Smooth muscle cell (in vitro differentiated cells): ENCODE measurements at regions not wholly inside any gene's neighbourhood (a gene's known extent, or its start where the extent isn't known, plus 50 kb on each side); places are given as distances from the start of the nearest gene placed in this dataset.

Experiments used
- DNase-seq: peaks from one replicate; lab custom pipeline; 2025; ENCODE audit not compliant: unreplicated experiment; lab: John Stamatoyannopoulos, UW
- H2AFZ ChIP-seq: fragments of 200-600 bp; sonication (generic); 2 replicates; pipeline ENCODE4 v1.6.0; 2016; ENCODE audit warnings: antibody characterized with exemption, low read depth, mild to moderate bottlenecking
- H3F3A ChIP-seq: fragments of 200-600 bp; sonication (generic); 2 replicates; pipeline ENCODE4 v1.6.0; 2017; ENCODE audit warnings: antibody characterized with exemption, low read depth
- H3K27ac ChIP-seq: fragments of 200-600 bp; sonication (generic); 2 replicates; pipeline ENCODE4 v1.5.1; 2016; ENCODE audit warnings: low read depth, mild to moderate bottlenecking
- H3K27me3 ChIP-seq: fragments of 200-600 bp; sonication (generic); 2 replicates; pipeline ENCODE4 v1.6.1; 2016; ENCODE audit warnings: low read depth, mild to moderate bottlenecking
- H3K36me3 ChIP-seq: fragments of 200-600 bp; sonication (generic); 2 replicates; pipeline ENCODE4 v1.5.1; 2016; ENCODE audit warnings: low read depth
- H3K4me1 ChIP-seq: fragments of 200-600 bp; sonication (generic); 2 replicates; pipeline ENCODE4 v1.5.1; 2016; ENCODE audit warnings: low read depth
- H3K4me2 ChIP-seq: fragments of 200-600 bp; sonication (generic); 2 replicates; pipeline ENCODE4 v1.6.0; 2016; ENCODE audit warnings: mild to moderate bottlenecking
- H3K4me3 ChIP-seq: fragments of 200-600 bp; sonication (generic); 2 replicates; pipeline ENCODE4 v1.5.1; 2016; ENCODE audit warnings: mild to moderate bottlenecking
- H3K79me2 ChIP-seq: fragments of 200-600 bp; sonication (generic); 2 replicates; pipeline ENCODE4 v1.6.0; 2016; ENCODE audit warnings: low read depth, mild to moderate bottlenecking
- H3K9ac ChIP-seq: fragments of 200-600 bp; sonication (generic); 2 replicates; pipeline ENCODE4 v1.6.0; 2016; ENCODE audit warnings: low read depth
- H3K9me3 ChIP-seq: fragments of 200-600 bp; sonication (generic); replicated peaks from 2 replicates; pipeline ENCODE4 v1.5.1; 2016; ENCODE audit warnings: low read depth
- H4K20me1 ChIP-seq: fragments of 200-600 bp; sonication (generic); 2 replicates; pipeline ENCODE4 v1.6.0; 2016; ENCODE audit warnings: low read depth
- WGBS: methylation state at CpG from one replicate; pipeline ENCODE4 v1.1.7; 2016; ENCODE audit warnings: low lambda C conversion rate; 5-methylcytosine and 5-hydroxymethylcytosine counted together
- TF ChIP-seq, protein P1 (sequence below): fragments of 200-600 bp; sonication (generic); IDR thresholded peaks from 2 replicates; pipeline ENCODE4 v1.5.1; 2017; ENCODE audit warnings: borderline replicate concordance, mild to moderate bottlenecking, antibody characterized with exemption; ENCODE audit not compliant: insufficient read depth, poor library complexity, severe bottlenecking

DNA sequence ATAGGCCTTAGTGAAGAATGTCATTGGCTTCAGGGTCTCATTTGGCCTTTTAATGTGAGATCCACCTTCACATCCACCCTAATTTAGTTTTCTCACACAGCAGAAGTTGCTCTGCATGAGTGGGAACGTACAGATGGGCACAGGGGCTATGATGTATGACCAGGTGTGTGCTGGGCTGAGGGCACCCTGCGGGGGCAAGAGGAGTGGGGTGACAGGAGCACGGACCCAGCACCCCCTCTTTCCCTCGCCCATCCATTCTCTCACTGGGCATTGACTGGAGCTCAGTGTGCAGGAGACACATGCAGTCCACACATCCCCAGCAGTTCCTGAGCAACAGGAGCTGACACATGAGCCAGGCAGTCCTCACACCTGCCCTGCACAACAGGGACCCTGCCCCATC, 95.1 kb upstream of the PPP2R2D start:
- Histone ChIP-seq H3K79me2 (no peaks in the 10 kb centered on the region), H4K20me1 (no peaks in the 10 kb centered on the region), H3K9ac (no peak overlapping the region), H3K4me2 (no peak overlapping the region), H3K9me3 (no peaks in the 10 kb centered on the region), H3K4me1 (no peaks in the 10 kb centered on the region), H3K27ac (no peak overlapping the region), H2AFZ (no peak overlapping the region), H3K36me3 (no peaks in the 10 kb centered on the region), H3K4me3 (no peak overlapping the region), H3K27me3 (peaks cover 6% of the 10 kb centered on the region), H3F3A (no peaks in the 10 kb centered on the region)
- WGBS = 85% methylated on average over 4 of the region's 4 CpGs
- no peak for DNase-seq
- TF ChIP-seq, protein P1, sequence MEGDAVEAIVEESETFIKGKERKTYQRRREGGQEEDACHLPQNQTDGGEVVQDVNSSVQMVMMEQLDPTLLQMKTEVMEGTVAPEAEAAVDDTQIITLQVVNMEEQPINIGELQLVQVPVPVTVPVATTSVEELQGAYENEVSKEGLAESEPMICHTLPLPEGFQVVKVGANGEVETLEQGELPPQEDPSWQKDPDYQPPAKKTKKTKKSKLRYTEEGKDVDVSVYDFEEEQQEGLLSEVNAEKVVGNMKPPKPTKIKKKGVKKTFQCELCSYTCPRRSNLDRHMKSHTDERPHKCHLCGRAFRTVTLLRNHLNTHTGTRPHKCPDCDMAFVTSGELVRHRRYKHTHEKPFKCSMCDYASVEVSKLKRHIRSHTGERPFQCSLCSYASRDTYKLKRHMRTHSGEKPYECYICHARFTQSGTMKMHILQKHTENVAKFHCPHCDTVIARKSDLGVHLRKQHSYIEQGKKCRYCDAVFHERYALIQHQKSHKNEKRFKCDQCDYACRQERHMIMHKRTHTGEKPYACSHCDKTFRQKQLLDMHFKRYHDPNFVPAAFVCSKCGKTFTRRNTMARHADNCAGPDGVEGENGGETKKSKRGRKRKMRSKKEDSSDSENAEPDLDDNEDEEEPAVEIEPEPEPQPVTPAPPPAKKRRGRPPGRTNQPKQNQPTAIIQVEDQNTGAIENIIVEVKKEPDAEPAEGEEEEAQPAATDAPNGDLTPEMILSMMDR = no peak

DNA sequence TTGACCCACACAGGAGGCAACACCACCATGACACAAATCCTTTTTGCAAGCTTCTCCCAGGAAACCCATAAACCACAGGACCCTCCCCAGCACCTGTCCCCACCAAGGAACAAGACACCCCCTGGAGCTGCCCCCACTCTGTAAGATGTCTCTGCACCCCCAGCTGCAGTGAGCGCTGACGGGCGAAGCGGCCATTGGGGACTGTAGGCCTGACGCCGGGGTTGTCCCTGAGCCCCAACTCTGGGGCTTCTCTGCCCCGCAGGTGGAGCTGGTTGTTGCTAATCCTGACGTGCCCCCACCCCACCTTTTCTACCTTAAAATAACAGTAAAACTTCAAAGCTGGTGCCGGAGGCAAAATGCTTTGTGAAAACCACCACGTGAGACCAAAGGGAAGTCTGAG, 94.7 kb upstream of the PPP2R2D start:
- H3F3A ChIP-seq = no peaks in the 10 kb centered on the region
- no peak overlapping the region for H3K4me2 ChIP-seq
- no peaks in the 10 kb centered on the region for H3K36me3 ChIP-seq
- no peak overlapping the region for H2AFZ ChIP-seq
- H3K27ac ChIP-seq = no peak overlapping the region
- TF ChIP-seq, protein P1 = no peak
- no peaks in the 10 kb centered on the region for H3K9me3 ChIP-seq
- no peak overlapping the region for H3K9ac ChIP-seq
- H3K4me1 ChIP-seq = no peaks in the 10 kb centered on the region
- no peaks in the 10 kb centered on the region for H3K79me2 ChIP-seq
- peaks cover 6% of the 10 kb centered on the region for H3K27me3 ChIP-seq
- WGBS = 90% methylated on average over 10 of the region's 10 CpGs
- no peaks in the 10 kb centered on the region for H4K20me1 ChIP-seq
- H3K4me3 ChIP-seq = no peak overlapping the region
- no peak for DNase-seq

DNA sequence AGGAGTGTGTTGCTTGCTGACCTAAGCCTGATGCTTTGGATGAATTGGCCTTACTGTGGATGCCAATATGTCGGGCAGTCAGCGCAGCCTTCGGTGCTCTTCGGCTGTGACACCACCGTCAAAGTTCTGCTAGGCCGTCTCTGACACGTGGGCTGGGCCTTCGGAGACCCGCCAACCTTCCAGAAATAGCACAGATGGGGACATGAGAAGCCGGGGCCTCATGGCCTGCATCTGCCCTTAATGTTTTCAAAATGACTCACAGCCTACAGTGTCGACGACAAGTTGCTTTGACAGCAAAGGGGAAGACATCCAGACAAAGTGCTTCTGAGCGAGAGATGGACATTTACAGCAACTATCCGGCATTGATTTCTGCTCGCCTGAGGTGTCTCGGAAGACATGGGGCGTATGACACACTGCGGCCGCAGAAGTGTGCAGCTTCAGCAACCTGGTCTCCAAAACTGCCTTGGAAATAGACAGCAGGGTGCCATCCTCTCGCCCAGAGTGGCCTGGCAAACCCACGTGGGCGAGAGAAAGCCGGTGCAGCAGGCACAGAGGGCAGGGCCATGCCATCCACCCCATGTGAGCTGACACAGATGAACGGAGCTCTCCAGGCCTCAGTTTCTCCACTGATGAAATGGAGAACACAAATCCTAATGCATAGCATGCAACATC, 94.0 kb upstream of the PPP2R2D start:
- Histone ChIP-seq H3K4me2 (no peak overlapping the region), H3K4me3 (no peak overlapping the region), H3K79me2 (no peaks in the 10 kb centered on the region), H3F3A (no peaks in the 10 kb centered on the region), H4K20me1 (no peaks in the 10 kb centered on the region), H3K9ac (no peak overlapping the region), H2AFZ (no peak overlapping the region), H3K27ac (no peak overlapping the region), H3K27me3 (peaks cover 6% of the 10 kb centered on the region), H3K36me3 (no peaks in the 10 kb centered on the region), H3K4me1 (no peaks in the 10 kb centered on the region), H3K9me3 (no peaks in the 10 kb centered on the region)
- no peak for DNase-seq
- 61% methylated on average over 24 of the region's 24 CpGs for WGBS
- TF ChIP-seq, protein P1 = no peak

DNA sequence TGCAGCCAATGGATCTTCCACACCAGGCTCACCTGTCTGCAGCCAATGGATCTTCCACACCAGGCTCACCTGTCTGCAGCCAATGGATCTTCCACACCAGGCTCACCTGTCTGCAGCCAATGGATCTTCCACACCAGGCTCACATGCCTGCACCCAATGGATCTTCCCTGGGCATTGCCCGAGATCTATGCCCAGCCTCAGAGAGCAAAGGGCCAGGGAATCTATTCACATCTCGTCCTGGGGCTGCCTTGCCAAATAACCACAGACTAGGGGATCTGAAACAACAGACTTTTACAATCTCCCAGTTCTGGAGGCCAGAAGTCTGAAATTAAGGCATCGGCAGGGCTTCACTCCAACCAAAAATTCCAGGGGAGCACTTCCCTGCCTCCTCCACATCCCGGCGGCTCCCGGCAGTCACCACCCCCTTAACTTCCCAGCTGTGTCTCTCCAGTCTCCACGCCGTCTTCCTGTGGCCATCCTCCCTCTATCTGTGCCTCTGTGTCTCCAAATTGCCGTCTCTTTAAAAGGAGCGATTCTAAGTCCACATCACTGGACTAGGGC, 92.4 kb upstream of the PPP2R2D start:
- TF ChIP-seq, protein P1 = no peak
- Histone ChIP-seq H3K4me1 (no peaks in the 10 kb centered on the region), H3K36me3 (no peaks in the 10 kb centered on the region), H4K20me1 (no peaks in the 10 kb centered on the region), H3K4me2 (no peak overlapping the region), H3K9me3 (no peaks in the 10 kb centered on the region), H3K9ac (no peak overlapping the region), H3K79me2 (no peaks in the 10 kb centered on the region), H2AFZ (no peak overlapping the region), H3K27me3 (peaks cover 6% of the 10 kb centered on the region), H3K4me3 (no peak overlapping the region), H3F3A (no peaks in the 10 kb centered on the region), H3K27ac (no peak overlapping the region)
- WGBS = 88% methylated on average over 10 of the region's 10 CpGs
- no peak for DNase-seq
